COLO829 (cell line): ENCODE measurements at regions not wholly inside any gene's neighbourhood (a gene's known extent, or its start where the extent isn't known, plus 50 kb on each side); places are given as distances from the start of the nearest gene placed in this dataset.
"Not testable (repeated sequence)": the region's sequence is repeated elsewhere in the genome, so short reads cannot be mapped to it uniquely, and the experiment has no call there.

Experiments
- DNase-seq: peaks from one replicate; pipeline ENCODE4 v3.0.0; 2012; ENCODE audit warnings: low spot score

DNA sequence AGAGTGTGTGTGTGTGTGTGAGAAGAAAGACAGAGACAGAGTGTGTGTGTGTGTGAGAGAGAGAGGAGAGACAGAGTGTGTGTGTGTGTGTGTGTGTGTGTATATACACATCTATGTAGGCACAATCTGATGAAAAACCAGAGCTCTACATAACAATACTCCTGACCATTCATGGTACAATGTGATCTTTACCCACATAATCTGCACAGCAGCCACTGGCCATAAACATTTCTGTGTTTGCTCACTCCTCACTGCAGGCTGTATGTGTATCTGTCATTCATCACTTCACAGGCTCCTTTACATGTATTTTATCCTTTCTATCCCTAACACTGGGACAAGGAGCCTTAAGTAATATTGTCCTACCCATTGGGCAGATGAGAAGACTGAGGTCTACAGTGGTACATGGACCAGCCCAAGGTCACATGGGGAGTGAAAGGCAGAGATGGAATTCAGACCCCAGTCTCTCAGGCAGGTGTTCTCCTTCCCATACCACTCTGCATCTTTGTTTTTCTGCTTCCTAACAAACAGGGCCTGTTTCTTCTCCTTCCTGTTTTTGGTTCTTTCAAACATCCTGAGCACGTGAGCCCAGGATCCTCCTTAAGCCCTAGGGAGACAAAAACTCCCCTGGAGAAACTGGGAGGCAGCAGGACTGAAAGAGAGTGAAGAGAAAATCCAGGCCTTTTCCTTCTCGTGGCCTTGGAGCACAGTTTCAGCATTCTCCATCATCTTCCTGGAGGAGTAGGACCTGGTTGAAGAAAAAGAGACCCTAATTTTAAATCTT lies 201.7 kb upstream of the MSX2 start:
- no peak for DNase-seq

DNA sequence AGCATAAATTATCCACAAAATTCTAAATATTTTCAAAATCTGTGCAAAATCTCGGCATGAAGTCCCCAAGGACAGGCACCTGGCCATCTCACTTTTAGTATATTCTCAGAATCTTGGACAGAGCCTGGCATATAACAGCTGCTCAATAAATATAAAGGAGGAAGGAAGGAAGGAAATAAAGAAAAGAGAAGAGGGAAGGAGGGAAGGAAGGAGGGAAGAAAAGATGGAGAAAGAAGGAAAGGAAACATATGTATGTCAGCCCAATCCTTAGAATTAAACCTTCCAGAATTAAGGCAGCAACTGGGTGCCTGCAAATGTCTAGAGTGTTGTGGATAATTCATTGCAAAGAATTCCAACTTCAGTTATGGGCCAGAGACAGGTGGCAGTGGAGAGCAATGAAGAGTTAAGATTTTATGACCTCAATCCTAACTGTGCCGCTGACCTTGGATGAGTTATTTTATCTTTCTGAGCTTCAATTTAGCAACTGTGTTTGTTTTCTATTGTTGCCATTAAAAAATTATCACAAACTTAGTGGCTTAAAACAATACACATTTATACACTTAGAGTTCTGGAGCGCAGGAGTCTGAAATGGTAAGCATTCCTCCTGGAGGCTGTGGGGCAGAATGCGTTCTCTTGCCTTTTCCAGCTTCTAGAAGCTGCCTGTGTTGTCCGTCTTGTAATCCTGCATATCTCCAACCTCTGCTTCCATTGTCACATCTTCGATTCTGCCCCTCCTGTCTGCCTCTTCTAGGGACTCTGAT lies 200.9 kb upstream of the MSX2 start:
- DNase-seq, result no peak

DNA sequence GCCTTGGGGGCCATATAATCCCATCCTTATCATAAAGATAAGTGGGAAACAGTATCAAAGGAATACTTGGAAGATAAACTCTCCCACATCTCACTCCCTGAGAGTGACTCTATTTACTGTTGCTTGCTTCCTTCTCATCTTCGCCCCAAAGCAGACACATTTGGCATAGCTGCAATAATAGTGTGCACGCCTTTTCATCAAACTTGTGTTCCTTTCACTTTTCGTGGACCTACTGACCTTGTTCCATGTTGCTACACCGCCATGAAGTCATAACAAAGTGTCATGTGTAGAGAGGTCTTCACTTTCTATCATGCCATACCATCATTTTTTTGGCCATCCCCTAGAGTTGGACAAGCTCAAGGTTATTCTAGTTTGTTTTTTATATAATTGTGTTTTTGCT lies 200.0 kb upstream of the MSX2 start:
- DNase-seq, result no peak

DNA sequence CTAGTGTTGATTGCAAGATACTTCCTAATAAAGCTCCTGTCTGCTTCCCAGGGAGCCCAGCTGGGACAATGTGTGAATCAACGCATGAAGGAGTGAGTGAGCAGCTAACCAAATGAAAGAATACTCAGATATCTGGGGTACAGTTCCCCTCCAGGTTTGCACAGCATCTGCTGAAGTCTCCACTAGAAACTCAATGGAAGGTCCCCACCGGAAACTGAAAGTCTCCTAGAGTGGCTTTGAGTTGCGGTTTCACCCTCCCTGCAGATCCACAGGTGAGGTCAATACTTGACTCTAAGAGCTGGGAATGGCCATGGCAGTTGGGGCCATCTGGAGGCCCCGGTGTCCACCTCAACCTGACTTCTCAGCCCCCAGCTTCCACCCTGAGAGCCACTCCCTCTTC lies 198.2 kb upstream of the MSX2 start:
- DNase-seq, result no peak

DNA sequence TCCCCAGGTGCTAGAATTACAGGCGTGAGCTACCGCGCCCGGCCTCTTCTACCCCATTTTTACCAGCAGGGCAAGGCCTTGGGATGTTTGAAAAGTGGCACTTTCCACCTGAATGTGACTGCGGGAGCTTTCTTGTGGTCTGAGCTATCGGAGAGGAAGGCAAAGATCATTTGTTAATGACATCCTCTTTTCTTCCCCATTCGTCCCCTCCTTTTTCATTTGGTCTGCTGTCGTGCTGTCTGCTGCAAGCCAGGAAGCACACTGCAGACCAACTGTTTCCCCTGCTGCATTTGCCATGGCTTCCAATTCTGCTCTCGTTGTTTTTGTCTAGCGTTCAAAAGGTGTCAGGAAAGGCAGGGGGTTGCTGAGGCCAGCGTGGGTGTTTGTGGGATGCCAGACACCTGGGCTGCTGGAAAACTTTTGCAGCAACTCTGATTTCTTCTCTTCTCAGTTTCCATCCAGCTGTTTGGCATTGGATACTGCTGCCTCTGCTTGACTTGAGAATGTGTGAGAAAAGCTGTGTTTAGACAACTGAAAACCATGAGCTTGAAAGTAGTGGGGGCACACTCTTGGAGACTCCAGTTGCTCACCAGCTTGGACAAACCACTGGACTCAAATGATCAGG lies 196.4 kb upstream of the MSX2 start:
- DNase-seq, result no peak

DNA sequence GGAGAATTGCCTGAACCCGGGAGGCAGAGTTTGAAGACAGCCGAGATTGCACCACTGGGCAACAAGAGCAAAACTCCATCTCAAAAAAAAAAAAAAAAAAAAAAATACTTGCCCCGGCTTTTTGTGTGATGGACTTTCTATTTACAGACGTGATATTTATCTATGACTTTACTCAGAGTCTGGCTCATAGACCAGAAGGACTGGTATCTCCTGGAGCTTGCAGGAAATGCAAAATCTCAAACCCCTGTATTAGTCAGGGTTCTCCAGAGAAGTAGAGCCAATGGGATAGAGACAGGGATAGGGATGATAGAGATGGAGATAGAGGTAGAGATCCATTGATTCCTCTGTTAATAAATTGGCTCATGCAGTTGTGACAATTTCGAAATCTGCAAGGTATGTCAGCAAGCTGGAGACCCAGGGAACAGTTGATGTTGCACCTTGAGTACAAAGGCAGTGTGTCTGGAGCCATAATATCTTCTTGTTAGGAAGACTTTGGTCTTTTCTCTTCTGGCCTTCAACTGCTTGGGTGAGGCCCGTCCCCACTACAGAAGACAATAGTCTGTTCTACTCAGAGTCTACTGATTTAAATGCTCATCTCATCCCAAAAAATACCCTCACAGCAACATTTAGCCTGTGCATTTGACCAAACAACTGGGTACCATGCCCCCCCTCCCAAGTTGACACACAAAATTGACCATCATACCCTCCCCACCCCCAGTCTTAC lies 195.4 kb upstream of the MSX2 start:
- DNase-seq, result no peak

DNA sequence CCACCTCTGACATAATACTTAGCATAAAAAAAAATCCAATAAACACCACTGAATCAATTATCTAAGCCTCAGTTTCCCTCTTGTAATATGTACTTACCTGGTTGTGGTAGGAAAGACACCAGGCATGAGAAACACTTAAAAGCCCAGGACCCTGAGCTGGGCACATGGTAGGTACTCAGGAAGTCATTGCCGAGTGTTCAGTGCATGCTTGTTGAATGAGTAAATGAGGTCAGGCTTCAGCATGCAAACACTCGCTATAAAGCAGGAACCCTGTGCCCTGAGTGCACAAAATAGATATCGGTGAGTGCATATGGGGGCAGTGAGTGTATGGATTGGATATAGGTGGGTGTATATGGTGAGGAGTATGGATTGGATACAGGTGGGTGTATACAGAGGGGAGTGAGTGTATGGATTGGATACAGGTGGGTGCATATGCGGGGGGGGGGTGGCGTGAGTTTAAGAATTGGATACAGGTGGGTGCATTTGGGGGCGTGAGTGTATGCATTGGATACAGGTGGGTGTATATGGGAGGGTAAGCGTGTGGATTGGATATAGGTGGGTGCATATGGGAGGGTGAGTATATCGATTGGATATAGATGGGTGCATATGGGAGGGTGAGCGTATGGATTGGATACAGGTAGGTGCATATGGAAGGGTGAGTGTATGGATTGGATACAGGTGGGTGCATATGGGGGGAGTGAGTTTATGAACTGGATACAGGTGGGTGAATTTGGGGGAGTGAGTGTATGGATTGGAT lies 194.3 kb upstream of the MSX2 start:
- DNase-seq, result no peak

DNA sequence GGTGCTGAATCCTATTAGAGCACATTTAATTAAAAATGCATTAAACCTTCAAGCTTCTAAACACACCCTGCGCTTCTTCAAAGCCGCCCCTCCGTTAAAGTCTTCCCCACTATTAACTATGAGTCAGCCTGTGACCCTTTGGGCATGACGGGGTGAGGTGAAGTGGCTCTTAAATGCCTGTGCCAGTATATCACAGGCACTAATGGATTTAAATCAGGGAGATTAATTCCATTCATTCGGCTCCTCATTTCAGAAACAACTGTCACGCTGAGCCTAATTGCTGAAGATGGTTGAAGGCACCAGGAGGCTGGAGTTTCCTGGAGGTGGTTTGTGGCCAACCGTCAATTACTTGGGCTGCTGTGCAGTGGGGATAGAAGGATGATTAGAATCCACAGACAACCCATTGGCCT lies 192.6 kb upstream of the MSX2 start:
- DNase-seq, result no peak

DNA sequence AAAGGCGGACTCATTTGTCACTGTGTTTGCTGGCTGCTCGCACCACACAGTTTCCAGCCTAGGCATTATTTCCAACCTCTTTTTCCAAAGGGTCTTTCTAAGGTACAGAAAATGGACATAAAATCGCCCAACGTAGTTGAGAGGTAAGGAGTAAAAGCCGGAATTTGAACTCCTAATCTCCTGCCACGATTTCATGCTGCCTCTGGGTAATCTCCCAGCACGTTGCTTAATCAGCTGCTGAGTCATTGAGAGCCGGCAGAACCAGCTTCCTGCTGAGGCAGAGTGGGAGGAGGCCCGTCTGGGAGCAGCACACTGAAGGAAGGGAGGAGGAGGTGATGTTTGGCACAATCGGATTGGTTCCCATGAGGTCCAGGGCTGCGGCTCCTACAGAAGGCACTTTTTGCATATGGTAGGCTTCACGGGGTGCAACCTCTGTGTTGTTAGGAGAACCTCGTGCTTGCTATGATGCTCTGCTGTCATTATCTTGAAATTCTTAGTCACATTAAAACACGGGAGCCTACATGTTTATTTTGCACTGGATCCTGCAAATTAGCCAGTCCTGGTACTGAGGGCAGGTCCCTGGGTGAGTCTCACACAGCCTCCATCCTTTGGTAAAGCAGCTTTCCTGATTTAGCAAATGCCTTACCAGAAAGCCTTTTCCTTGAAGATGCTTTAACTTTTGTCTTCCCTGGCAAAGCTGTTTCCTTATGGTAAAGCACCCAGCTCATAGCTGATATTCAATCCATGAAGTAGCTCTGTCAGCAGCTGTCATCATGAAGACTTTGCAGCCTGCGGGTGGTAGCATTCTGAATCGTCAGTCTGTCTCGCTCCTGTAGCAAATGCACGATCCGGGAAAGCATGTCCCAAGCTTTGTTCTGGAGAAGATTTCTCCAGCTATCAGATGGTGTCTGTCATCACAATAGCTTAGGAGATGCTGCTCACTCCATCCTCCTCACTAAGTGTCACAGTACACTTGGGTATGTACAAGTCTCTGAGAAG lies 191.6 kb upstream of the MSX2 start:
- DNase-seq, result peak; percentile 73

DNA sequence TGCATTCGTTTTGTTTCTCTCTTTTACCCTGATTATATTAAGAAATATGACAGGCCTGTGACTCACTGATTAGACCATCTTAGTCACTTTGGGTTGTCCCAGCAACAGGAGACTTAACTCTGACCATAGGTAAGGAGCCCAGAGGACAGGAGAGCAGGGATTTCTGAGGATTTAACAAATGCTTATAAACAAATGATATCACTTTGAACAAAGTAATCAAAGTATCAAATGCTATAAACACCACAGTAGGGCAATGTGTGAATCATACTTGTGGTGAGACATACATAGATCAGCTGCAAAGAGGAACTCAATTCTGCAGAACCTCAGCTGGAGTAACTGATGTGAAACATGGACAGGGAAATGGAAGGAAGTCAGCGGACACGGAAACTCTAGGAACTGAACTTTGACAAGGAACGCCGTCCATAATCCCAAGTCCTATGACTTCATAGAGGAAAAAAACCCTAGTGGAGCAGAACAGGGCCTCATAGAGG lies 190.6 kb upstream of the MSX2 start:
- peak; percentile 31 for DNase-seq

DNA sequence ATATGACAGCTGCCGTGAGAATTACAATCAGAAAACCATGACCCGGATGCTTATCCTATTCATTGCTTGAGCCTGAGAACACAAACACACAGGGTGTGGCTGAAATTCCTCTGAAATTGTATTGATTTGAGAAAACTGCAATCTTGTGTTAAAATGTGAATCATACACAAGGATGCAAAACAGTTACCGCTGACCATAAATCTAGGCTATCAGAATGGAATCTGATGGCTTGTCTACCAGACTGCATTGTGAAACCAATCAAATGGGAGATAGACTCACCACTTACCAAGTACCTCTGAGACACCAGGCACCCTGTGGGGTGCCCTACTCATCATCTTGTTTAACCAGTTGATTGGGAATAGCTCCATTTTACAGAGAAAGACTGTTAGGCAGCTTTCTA lies 188.7 kb upstream of the MSX2 start:
- DNase-seq, result no peak

DNA sequence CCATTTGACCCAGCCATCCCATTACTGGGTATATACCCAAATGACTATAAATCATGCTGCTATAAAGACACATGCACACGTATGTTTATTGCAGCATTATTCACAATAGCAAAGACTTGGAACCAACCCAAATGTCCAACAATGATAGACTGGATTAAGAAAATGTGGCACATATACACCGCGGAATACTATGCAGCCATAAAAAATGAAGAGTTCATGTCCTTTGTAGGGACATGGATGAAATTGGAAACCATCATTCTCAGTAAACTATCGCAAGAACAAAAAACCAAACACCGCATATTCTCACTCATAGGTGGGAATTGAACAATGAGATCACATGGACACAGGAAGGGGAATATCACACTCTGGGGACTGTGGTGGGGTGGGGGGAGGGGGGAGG lies 184.6 kb upstream of the MSX2 start:
- not testable (repeated sequence) for DNase-seq

DNA sequence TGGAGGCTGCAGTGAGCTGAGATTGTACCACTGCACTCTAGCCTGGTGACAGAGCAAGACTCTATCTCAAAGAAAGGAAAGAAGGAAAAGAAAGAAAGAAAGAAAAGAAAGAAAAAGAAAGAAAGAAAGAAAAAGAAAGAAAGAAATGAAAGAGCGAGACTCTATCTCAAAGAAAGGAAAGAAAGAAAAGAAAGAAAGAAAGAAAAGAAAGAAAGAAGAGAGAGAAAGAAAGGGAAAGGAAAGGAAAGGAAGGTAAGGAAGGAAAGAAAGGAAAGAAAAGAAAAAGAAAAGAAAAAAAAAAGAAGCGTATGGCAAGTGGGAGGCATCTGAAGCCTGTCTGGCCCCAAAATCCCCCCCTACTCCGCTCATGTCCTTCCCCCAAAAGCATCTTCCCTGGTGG lies 182.3 kb upstream of the MSX2 start:
- no peak for DNase-seq

DNA sequence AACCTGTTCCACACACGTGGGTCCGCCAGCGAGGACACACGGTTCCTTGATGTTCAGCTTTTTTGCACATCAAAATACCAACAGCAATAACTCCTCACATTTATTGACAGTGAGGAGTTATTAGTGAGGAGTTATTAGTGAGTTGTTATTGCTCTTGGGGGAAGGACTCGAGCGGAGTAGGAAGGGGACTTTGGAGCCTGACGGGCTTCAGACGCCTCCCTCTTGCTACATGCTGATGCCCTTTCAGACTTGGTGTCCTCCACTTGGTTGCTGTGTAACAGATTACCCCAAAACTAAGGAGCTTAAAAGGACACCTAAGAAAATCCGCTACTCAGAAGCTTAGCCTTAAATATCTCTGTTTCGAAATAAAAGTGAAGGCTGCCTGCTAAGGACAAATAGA lies 181.9 kb upstream of the MSX2 start:
- DNase-seq, result no peak

DNA sequence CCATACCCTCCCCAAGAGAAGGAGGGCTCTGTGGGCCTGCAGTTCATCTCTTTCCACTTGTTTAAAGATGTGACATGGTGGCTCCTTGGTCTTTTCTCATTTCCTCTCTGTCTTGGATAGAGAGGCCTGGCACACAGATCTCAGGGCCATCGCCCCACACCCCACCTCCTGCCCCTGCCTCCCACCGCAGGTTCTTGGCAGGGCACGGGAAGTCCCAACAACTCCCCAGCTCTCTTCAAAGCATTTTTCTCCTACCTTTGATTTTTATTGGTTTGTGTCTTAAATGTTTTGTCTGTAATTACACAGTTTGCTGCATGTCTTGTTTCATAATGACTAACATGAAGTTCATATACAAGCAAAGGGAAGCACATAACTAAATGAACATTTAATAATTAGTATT lies 178.5 kb upstream of the MSX2 start:
- DNase-seq, result no peak

DNA sequence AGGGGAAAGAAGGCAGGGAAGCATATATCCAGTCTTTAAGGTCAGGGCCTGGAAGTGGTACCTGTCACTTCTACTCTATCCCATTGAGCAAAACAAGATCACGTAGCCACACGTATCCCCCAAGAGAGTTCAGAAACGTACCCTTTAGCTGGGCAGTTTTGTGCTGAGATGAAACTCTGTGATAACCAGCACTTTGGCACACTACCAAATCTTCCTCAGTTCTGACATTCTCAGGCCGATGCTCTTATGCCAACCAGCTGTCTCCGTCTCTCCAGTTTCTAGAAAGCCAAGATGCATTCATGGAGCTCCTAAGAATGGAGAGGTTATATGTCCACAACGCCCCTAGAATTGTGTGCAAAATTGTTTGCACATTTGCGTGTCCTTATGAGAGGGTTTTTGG lies 176.6 kb upstream of the MSX2 start:
- no peak for DNase-seq

DNA sequence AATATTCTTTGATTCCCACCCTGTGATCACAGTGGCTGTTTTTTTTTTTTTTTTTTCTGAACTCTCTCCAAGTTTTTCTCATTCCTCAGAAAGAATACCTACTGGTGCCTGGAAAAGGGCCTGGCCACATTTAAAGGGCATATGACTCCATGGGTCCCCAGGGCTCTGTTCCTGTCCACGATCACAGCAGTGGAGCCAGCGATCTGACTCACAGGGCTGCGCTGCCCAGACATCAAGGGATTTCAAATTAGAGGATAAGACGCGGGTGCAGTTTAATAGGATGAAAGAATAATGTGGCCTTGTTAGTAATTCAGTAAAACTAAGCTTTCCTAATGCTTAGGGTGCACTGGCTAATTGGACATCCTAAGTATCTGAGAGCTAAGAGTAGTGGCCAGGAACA lies 175.1 kb upstream of the MSX2 start:
- DNase-seq, result peak; percentile 64

DNA sequence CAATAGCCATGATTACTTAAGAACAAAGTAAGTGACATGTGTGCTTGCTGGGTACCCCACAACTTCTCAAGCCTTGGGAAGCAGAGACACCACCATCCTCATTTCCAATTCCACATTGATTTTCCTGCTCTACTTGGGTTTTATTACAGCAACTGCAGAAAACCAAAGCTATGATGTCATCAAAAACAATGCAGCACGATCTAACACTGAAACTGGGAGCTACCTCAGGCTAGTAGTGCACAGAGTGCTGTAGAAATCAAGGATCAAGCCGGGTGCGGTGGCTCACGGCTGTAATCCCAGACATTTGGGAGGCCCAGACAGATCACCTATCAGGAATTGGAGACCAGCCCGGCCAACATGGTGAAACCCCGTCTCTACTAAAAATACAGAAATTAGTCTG lies 174.4 kb upstream of the MSX2 start:
- no peak for DNase-seq

DNA sequence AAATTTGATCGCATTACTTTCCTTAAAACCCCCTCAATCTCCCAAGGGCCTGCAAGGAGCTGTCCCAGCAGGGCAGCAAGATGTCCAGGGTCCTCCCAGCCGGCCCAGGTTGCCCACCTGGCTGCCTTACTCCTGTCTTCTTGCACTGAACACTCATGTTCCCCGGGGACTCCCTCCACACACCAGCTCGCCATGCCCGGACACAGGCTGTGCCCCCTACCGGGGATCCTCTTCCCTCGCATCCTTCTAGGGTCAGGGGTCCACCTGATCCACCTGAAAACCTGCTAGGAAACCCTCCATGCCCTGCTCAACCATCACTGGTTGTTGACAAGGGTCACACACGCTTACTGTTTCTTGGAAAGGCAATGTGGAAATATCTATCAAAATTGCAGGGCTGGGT lies 172.0 kb upstream of the MSX2 start:
- DNase-seq, result no peak

DNA sequence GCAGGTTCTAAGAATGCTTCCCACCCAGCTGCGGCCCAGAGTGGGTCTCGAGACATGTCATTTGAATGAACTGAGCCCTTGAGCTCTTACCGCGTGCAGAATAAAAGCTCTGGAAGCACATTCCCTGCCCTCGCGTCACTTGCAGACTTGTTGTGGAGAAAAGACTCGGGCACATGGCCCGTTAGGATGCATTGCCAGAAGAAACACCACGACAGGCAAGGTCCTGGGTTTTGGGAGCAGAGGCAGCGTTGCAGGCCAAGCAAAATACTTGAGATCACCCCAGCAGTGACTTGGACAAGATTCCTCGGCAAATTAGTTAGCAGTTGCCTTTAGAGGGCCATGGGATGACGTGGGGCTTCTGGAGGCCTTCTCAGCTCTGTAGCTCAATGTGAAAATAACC lies 170.8 kb upstream of the MSX2 start:
- no peak for DNase-seq
